HG02884 (cell line): ENCODE measurements at regions not wholly inside any gene's neighbourhood (a gene's known extent, or its start where the extent isn't known, plus 50 kb on each side); places are given as distances from the start of the nearest gene placed in this dataset.

Experiments
- ATAC-seq: cut with Tn5 transposase; IDR thresholded peaks from one replicate; pipeline ENCODE4 v1.9.1; 2021; ENCODE audit warnings: mild to moderate bottlenecking, moderate library complexity; ENCODE audit not compliant: unreplicated experiment

DNA sequence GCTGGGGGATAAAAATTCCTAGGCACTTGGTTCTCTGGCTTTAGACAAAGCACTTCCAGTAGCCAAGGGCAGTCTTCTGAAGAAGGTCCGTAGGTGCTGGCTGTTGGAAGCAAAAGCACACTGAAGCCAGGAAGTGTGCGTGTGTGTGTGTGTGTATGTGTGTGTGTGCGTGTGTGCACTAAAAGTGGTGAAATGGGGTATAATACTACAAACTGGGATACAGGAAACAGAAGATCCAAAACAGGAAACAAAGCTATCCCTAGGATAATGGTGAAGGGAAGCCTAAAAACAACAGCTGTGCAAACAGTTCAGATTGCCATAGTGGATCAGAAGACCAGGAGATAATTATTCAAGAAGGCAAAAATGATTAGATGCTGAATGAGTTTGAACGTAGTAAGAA lies 103.4 kb downstream of the IL20RB start:
- no peak for ATAC-seq

DNA sequence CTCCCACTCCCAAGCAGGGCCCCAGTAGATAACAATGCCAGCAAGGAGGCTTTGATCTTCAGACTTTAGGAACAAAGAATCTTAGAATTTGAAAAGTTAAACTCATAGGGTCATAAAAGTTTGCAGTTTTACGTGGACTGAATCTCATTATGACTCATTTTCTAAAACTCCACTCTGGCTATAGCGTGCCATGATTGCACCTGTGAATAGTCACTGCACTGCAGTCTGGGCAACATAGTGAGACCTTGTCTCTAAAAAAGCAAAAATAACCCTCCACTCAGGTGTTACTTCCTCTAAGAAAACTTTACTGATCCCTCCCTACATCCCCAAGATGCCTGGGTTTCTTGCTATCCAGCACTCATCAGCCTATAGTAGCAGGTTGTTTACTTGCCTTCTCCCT lies 104.5 kb downstream of the IL20RB start:
- ATAC-seq = peak; percentile 83

DNA sequence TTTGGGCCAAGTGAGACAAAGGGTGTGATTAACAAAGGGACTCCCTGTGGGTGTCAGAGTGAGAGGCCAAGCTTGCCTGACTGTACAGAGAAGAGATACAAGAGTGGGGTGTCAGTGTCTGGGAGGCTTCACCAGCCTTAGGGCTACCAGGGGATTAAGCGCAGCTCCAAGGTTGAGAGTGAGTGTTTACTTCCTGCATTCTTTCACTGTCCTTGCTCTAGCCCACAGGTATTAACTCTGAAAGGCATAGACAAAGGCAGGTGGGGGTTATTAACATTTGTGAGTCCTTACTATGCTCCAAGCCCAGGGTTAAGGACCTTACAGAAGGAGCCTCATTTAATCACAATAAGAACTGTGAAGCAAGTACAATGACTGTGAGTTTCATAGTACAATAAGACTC lies 107.6 kb downstream of the IL20RB start:
- no peak for ATAC-seq

- no peak for ATAC-seq
Observed at GRCh38 chr3:137066092-137066491, 108.3 kb downstream of the IL20RB start.

GRCh38 chr3:137071104-137071503 lies 113.3 kb downstream of the IL20RB start:
- no peak for ATAC-seq

DNA sequence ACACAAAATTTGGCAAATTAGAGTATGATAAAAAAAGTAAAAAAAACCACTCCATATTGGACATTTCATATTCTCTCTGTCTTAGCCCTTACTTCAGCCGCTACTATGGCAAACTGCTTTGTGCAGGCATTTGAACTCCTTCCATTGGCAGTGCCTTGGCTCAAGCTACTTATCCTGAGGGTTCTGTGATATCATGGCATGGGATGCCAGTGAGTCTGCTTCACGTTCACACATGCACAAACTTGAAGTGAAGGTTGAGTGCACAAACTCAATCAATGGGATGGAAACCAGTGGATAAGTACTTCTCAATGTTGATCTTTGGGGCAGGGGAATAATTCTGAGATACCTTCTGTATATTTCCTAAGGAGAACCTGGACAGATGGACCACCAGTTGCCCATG lies 117.2 kb downstream of the IL20RB start:
- no peak for ATAC-seq

DNA sequence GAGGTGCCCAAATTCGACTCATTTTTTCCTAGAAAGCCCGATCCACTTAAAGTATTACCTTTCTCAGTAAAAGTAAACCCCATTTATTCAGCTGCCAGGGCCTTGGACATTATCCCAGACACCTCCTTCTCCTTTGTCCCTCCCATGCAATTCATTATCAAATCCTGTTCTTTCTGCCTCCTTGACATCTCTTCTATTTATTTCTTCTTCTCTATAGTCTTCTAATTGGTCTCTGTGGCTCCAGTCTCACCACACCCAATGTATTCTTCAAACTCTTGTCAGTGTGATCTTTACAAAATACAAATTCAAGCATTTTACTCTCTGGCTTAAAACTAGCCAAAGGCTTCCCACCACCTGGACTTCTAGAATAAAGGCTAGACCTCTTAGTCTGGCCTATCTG lies 120.3 kb downstream of the IL20RB start:
- ATAC-seq = no peak

DNA sequence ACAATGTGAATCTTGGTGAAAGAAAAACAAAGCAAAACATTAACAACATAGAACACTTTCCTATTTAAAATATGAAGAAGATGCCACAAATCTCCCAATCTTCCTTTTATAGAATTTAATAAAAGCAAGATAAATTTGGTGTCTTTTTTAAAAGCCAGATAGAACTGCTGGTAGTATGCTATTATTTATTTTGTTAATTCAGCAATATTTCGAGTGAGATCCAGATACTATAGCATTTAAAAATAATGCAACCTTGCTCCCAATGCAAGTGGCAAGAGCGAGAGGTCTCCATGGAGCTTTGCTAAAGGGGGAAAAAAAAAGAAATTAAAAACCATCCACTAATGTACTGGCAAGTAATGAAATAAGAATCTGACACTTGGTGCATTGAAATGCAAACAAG lies 121.8 kb downstream of the IL20RB start:
- ATAC-seq = no peak

DNA sequence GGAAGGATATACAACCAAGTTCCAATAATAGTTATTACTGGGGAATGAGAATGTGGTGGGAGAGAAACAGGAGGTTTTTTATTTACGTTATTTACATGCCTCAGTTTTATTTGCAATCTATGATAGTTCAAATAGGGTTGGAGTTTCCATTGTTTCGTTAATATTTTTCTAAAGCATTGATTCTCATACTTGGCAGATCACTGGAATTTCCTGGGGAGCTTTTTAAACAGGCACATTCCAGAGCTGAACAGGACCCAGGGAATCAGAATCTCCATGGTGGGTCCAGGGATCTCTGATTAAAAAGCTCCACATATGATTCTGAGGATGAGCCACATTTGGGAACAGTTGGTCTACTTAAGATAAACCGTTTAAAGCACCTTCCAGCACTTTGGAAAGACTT lies 123.9 kb downstream of the IL20RB start:
- ATAC-seq = no peak

GRCh38 chr3:137082763-137083162 lies 125.0 kb downstream of the IL20RB start:
- no peak for ATAC-seq

DNA sequence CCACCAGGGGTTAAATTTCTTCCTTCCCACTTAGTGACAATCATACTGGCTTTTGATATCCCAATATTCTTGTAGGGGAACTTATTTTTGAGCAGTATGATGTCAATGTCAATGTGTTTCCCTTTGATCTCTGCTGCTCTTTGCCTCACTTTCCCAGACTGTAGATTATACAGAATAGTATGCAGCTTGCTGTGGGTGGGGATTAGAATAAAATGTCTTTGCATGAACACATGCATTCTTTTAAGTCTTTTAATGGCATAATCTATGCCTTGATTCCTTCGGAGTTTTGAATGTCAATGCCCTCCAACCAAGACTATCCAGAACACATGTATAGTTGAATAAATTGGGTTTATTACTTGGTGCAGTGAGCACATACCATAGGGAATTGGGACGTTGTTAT lies 125.5 kb downstream of the IL20RB start:
- ATAC-seq = no peak

- ATAC-seq = no peak
Observed at GRCh38 chr3:137084586-137084985, 126.8 kb downstream of the IL20RB start.

DNA sequence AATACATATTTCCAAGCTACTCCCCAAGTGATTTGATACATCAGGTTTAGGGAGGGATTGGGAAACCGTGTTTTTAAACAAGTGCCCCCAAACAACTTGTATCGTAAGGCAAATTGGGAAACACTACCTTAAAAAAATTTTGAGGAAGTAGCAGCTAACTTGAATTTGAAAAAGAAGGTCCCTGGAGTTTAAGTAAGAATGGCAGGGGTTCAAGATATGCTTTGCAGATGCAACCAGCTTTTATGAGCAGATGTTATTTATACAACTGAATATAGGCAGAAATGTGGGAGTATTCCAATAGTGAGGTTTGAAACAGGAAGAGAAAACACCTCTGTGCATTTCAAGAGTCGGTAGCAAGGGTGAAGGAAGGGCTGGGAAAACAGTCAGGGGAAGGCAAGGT lies 139.6 kb downstream of the IL20RB start:
- ATAC-seq = no peak

GRCh38 chr3:137097852-137098251 lies 140.1 kb downstream of the IL20RB start:
- ATAC-seq = no peak

GRCh38 chr3:137099364-137100219 lies 141.8 kb downstream of the IL20RB start:
- ATAC-seq = no peak

- no peak for ATAC-seq
Observed at GRCh38 chr3:137100326-137100725, 142.5 kb downstream of the IL20RB start.

DNA sequence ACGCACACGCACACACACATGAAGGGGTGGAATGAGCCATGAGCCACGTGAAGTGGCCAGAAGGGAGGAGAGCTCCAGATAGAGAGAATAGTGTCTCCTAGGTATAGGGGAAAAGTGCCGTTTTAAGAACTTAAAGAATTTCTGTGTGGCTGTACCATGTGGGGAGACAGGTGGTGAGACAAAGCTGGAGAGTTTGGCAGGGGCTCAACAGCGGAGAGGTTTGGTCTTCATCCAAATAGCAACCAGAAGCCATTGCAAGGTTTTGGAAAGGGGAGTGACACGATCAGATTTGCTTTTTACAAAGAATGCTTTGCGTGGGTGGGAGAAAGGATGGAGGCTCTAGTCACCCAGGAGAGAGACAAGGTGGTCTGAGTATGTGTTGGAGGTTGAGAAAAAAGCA lies 146.0 kb downstream of the IL20RB start:
- no peak for ATAC-seq

- ATAC-seq = no peak
Observed at GRCh38 chr3:137105277-137105977, 147.6 kb downstream of the IL20RB start.

DNA sequence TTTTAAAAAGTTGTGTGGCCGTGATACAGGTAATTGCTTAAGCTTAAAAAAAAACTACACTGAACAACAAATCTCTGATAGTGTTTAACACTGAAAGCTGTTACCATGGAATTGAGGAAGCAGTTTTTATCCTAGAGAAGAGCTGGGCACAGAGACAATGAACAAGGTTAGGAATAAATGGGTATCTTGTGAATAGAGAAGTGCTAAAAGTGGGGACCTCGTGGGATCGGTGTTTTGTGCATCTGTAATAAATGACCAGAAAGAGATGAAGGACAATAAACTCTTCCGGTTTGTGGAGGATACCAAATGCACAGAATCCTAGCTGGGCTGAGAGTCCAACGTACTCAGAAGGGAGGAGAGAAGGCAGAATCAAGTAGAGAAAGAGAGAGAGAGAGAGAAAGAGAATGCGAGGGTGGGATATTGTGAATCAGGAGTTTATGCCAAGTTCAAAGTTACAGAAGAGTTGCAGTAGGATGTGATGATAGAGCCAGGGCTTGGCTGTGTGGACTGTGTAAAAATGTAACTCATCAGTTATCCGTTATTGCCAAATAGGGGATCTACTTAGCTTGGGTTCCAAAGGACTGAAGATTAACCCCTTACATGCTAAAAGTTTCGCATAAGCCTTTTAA lies 148.9 kb downstream of the IL20RB start:
- ATAC-seq = no peak

- no peak for ATAC-seq
Observed at GRCh38 chr3:137108699-137109440, 151.1 kb downstream of the IL20RB start.

DNA sequence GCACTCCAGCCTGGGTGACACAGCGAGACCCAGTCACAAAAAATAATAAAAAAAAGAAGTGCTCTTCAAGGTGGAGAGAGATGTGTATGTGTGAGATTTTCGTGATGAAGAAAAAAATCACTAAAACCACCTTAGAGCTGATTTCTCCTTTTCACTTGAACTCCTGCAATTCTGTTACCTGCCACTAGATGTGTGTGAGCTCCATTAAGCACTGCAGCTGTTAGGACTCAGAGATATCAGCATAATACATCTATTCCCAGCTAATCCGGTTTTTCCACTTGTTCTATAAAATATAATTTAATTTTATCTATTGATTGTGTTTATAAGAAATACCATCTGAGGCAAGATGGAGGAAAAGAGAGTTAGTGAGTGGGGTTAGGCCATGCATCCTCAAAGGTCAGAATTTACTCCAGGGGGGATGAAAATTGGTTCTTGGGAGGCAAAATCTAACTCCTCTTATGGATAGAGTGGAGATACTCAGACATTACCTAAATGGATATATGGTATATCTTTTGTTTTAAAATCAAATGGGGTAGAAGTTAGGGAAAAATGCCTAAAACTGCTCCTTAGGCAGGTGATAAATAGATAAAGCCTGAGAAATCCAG lies 152.7 kb downstream of the IL20RB start:
- peak; percentile 81 for ATAC-seq
